GM11168 (cell line): ENCODE measurements at regions not wholly inside any gene's neighbourhood (a gene's known extent, or its start where the extent isn't known, plus 50 kb on each side); places are given as distances from the start of the nearest gene placed in this dataset.

Experiments used
- in situ Hi-C: fragments of 300-500 bp; cut with MboI; formaldehyde crosslinking; loops from one replicate; pipeline ENCODE4 v1.12.0; 2022; ENCODE audit warnings: low sequenced_read_pairs; ENCODE audit not compliant: unreplicated experiment

DNA sequence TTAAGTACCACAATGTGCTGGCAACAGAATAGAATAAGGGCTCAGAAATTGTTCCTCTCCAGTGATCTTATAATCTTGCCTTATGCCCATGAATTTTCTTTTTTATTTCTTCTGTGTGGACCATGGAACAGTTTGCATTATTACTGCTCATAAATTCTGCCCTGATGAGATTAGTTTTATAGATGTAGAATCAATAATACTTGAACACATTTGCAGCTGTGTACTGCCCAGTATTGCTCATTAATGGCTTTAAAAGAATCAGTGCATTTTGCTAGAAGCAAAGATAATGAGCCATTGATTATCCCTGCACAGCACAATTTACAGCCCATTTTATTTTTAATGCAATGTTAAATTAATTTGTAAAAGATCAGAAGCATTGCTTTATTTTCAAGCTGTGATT lies 172.3 kb upstream of the STXBP6 start:
- in situ Hi-C loops, result no loop called here

DNA sequence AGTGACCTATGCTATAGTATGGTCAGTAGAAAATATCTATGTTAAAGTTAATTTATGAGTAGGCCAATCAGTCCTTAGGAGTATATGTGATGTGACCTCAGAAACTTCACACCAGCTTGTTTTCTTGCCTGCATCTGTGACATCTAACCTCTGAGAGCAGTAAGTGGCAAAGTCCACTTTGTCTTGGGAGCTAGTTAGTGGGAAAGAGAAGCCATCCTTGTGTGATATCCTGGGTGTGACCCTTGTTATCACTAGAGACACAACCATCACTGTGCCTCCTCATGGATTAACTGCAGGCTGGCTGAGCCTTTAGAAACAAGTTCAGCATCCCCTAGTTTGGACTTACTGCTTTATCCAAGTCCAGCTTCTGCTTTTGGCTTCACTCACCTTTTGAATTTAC lies 170.6 kb upstream of the STXBP6 start:
- in situ Hi-C loops, result no loop called here

DNA sequence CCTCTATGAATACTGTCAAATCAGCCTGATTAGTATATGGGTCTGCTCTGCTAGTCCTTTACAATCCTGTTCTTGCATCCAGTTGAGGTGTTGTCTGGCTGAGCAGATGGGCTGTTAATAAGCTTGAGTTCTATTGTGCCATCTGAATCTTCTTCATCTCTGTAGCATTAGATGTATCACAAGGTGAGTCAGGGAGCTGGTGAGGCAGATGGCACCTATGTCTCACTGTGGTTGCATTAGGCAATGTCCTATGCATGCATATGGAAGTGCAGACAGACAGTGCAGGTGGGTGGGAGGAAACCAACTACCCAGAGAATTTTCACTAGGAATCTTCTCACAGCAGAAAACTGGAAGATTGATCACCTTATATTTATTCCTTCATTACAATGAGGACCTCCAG lies 165.7 kb upstream of the STXBP6 start:
- in situ Hi-C loops, result no loop called here

DNA sequence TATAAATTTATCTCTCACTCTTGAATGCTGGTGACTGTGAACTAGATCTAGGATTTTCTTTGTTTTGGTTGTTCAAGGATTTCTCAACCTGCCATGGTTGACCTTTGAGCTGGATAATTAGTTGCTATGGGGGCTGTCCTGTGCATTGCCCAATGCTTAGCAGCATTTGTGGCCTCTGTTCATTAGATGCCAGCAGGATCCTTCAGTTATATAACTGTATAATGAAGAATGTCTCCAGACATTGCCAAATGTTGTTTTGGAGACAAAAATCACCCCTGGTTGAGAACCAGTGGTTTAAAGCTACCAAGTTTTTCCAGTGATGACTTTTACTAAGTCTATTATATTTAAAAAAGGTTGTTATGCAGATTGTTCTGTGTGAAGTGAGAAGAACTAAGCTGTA lies 147.9 kb upstream of the STXBP6 start:
- in situ Hi-C loops, result no loop called here

DNA sequence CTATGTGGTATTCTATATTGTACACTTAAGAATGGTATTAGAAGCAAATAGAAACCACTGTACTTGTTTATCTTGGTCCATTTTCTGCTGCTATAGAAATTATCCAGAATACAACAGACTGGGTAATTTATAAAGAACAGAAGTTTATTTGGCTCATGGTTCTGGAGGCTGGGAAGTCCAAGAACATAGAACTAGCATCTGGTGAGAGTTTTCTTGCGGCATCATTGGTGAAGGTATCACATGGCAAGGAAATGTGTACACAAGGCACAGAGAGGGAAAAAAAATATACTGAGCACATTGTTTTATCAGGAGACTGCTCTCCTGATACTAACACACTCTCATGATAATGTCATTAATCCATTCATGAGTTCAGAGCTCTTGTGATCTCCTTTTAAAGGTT lies 130.3 kb upstream of the STXBP6 start:
- in situ Hi-C loops, result no loop called here

DNA sequence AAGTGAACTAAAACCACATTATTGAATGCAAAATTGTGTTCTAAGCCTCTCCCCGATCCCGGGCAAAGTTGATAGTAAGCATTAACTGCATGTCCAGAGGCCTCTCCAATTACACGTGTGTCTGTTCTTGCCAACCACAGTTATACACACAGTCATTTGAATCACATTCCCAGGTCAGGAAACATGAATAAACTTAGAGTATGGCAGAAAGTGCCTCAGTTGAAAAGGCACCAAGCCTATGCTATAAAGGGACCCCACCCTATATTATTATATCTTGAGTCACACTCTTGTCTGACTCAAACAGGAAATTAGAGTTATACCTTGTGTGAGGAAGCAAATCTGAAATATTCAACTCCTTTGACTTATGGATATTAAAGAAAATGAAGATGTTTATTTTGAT lies 128.3 kb upstream of the STXBP6 start:
- in situ Hi-C loops, result no loop called here

DNA sequence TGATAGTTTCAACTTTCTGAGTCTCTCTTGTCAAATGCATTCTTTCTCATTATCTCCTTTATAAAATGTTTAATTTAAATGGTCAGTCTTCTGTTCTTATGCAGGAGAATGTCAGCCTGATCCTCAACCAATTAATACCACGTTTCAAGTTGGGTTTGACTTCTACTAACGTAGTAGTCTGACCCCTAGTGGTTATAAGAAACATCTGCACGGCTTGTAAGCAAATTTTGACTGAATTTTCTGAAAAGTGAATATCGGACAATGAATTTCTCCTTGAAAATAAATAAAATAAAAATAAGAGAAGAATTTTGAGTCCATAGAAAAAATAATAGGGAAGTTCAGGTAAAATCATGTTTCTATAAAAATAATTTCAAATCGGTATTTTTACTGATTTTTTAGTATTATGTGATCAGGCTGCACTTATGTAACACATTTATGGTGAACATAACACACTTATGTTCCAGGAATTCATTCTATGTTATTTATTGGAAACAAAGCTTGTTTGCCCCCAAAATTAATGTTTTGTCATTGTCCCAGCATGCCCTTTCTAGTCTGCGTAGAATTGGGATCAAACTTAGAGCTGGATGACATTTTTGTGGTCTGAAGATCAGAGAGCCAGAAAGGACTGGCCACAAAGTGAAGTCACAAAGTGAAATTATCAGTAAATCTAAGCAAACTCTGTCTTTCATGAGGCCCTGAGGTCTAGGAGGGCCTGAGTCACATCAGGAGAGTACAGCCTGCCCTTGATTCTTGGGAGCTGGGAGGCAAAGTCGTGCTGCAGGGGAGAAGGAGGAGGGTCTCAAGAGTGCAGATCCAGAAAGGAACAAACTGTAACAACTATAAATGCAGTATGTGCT lies 101.2 kb upstream of the STXBP6 start:
- in situ Hi-C loops, result no loop called here

DNA sequence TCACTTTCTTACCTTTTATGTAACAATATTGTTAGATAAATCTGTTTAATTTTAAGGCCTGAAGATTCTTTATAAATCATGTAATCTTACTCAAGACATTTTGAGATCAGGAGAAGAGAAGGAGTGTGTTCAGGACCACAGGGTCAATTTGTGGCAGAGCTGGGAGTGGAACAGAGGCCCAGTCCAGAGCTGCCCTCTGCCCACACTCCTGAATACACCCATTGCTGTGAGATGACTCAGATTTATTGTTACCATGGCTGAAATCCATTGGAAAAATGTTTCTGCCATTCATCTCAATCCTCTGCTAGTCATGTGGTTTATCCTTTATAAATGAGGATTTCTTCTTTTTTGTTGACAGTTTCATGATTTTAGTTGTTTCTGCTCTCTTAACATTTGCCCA lies 100.5 kb upstream of the STXBP6 start:
- in situ Hi-C loops, result no loop called here

DNA sequence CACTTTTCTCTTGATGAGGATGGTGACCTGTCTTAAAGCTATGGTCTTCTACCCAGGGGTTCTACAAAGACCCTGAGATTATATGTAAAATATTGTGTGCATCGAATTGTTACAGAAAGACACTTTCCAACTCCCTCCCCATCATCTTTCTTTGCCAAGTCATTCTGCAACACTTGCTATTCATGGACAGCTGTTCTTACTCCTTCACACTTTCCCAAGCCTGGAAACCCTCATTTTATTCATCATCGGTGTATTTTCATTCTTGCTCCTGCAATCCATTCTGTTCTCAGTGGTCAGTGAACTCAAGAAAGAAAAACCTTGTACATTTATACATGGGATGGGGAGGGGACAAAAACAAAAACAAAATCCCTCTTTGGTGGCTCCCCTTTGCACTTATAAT lies 90.5 kb upstream of the STXBP6 start:
- in situ Hi-C loops, result loop anchor here (25.0 kb wide), 2 partner anchors 328 to 403 kb away; no protein-coding TSS in a partner anchor

DNA sequence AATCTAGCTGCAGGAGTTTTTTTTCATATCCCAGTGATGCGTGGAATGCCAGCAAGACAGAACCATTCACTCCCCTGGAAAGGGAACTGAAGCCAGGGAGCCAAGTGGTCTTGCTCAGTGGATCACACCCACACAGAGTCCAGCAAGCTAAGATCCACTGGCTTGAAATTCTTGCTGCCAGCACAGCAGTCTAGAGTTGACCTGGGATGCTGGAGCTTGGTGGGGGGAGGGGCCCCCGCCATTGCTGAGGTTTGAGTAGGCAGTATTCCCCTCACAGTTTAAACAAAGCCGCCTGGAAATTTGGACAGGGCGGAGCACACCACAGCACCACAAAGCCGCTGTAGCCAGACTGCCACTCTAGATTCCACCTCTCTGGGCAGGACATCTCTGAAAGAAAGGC lies 86.9 kb upstream of the STXBP6 start:
- in situ Hi-C loops, result loop anchor here (25.0 kb wide), 2 partner anchors 325 to 400 kb away; no protein-coding TSS in a partner anchor

DNA sequence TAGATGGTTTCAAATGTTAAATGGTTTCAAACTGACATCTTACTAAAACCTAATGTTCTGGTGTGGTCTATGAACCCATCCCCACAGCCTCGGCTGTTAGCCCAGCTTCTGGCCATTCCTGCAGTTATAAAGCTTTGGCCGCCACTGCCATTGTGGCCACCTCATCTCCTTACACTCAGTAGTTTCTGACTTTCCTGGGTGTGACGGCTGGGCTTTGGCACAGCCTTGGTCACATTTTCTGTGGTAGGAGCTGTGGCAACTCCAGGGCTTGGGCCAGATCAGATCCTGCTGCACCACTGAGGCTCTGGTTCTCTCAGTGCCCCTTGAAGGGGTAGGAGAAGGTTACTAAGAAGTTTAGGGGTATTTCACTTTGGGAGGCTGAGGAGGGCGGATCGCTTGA lies 84.2 kb upstream of the STXBP6 start:
- in situ Hi-C loops, result loop anchor here (25.0 kb wide), 2 partner anchors 322 to 397 kb away; no protein-coding TSS in a partner anchor

DNA sequence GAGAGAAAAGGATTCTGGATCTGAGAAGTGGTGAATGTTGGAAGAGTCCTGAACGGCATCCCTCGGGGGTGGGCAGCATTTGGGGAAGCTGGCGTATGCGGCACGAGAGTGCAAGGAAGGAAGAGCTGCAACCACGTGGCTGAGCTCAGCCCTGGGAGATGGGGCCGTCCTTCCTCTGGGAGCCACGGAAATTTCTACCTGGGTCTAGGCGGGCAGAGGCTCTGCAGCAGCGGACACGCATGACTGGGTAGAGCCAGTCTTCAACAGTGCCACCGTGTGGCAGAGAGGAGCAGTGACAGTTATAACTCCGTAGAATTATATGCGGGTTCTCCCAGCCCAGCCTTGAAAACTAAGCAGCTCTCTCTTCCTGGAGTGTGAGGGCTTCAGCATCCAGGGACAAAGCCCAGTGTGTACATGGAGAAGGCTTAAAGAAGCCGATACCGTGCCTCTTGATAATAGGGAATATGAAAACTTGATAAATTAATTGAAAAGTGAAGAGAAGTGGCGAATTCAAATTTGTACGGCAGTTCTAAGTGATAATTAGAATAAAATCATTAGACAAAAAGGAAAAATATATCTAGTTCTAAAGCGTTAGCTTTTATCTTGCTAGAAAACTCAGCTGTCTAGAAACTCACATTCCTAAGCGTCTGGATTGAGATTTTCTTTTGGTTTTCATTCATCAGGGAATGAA lies 82.9 kb upstream of the STXBP6 start:
- in situ Hi-C loops, result loop anchor here (25.0 kb wide), 2 partner anchors 321 to 396 kb away; no protein-coding TSS in a partner anchor

DNA sequence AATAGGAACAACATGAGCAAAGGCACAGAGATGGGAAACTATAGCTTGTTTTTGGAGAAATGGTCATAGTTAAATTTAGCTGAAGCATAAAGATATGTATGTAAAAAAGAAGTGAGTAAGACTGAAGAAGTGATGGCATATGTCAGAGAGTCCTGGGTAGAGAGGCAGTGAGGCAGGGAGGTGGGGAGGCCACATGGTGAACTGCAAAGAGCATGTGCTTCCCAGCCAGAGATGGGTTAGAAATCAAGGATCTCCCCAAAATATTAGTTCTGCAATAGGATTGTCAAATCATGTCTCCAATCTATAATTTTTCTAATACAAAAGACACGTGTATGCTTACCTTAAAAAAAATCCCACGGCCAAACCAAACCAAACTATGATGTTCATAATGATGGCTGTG lies 82.1 kb upstream of the STXBP6 start:
- in situ Hi-C loops, result loop anchor here (25.0 kb wide), 2 partner anchors 320 to 395 kb away; no protein-coding TSS in a partner anchor

DNA sequence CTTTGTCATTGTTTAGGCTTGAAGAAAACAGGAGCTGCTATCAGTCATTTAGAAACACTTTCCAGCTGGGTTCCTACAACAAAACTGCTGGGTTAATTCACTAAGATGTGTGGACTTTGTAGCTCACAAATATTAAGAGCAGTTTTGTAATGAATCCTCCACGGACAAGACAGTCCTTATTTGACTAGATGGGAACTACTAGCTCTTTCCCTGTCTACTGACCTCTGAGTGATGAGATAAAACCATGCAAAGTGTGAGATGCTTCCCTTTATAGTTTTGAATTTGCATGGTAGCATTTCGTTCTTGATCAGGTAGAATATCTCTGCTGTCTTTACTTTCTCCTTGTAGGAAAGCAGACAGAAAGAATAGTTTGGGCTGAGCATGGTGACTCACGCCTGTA lies 72.9 kb upstream of the STXBP6 start:
- in situ Hi-C loops, result no loop called here

DNA sequence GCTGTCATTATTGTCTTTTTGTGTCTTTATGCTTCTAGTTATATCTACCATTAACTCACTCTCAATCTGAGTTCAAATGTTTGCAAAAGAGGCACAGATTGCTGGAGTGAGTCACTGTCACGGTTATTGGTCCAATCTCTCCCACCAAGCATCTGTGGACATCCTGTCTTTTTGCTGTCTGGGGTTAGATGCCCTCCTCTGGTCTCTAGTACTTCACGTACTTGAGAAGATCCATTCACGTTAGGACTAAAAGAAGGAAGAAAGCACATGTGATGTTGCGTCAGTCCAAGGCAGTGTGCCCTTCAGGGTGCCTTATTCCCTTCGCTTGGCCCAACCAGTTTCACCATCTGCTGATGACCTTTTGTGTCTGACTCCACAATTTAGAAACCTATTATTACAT lies 72.3 kb upstream of the STXBP6 start:
- in situ Hi-C loops, result no loop called here

DNA sequence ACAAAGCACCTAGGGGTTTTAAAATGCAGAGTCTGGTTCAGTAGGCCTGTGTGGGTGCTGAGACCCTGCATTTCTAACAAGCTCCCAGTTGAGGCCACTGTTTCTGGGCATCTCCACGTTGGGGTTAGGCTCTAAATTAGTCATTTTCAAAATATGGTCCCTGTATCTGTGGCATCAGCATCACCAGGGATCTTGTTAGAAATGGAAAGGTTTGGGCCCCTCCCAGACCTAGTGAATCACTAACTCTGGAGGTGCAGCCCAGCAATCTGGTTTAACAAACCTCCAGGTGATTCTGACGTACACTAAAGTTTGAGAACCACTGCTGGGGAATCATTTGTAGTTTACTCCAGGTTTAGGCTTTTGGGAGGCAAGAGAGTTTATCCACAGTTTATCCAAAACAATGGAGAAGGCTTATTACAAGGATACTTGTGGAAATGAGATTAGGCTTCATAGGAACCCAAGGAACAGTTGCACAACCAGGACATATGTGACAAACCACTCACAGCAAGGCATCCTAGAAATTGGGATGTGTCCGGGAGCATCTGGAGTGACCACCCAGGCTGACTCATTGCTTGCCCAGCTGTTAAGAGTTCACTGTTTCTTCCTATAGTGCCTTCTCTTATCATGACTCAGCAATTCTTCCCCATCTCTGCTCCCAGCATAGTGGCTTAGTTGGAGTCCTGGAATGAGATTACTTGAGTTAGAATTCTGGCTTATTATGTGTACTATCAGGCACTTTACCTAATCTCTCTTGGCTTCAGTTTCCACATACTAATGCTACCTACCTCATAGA lies 71.6 kb upstream of the STXBP6 start:
- in situ Hi-C loops, result no loop called here

DNA sequence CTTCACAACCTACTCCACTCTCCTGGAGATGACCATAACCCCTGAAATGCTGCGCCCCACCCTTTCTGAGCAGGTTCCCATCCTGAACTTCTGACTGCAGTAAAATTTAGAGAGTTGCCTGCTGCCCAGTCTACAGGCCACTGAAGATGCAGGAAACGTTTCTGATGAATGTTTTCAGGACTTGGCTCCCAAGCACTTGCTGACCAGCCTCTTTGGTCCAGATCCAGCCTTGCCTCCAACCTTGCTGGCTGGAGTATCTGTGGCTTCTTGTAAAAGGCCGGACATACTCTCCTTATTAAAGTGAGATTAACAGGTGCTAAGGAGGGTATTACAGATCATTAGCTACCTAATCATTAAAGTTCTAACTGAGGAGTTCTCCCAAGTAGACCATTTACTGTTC lies 70.3 kb upstream of the STXBP6 start:
- in situ Hi-C loops, result no loop called here

DNA sequence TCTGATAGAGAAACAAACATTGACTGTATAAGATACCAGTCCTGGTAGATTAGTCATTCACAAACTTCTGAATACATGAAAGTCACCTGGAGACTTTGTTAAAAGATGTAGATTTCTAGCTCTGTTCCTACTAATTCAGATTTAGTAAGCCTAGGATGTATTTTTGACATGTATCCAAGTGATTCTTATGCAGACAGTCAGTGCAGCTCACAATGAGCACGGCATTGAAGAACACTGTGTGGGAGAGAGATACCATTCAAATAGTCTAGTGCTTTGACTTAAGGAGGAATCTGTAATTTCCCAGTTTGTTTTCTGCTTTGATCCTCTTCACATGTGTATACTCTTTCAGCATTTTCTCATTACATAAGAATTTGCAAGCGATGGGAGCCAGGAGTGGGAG lies 68.7 kb upstream of the STXBP6 start:
- in situ Hi-C loops, result no loop called here

DNA sequence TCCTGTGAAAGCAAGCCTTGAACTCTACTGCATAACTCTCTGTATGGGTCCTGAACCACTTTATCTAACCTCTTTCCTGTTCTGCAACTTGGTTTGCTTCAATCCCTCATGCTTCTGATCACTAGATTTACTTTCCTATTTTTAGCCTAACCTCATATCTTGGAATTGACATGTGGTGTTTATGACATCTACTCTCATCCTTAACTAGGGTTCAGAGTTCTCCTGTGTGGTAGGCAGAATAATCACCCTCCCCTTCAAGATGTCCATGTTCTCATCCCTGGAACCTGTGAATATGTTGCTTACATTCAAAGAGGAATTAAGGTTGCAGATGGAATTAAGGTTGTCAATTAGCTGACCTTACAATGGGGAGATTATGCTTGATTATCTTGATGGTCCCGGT lies 67.4 kb upstream of the STXBP6 start:
- in situ Hi-C loops, result no loop called here

DNA sequence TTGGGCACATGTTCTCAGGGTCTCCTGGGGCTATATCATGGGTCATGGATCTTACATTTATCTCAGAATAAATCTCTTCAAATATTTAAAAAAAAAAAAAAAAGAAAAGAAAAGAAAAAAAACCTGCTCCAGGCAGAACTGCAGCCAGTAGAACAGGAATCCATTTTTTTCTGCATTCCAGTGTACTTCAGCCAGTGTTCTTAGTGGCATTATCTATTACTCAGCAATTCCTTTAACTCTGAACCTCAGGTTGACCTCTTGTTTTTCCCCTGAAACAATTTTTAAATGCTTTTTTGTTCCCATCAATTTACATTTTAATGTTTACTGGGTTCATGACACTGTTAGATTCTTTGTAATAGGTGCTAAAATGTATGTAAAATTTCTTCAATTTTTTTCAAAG lies 66.7 kb upstream of the STXBP6 start:
- in situ Hi-C loops, result no loop called here

DNA sequence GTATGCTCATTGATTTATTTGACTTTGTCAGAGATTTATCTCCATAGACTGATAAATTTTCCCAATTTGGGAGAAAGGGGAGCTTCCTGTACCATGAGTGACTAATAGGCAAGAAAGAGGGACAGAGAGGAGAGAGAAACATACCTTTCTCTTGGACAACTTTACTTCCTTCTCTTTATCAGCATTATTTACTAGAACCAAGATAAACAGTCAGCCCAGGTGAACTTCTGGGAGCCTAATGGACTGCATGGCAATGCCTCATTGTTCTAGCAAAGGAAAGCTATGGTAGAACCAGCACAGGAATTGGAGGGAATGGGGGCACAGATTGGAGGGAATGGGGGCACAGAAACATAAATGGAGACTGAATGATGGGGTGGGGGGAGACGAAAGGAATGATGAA lies 63.4 kb upstream of the STXBP6 start:
- in situ Hi-C loops, result no loop called here
